ENCODE measurements at regions not wholly inside any gene's neighbourhood (a gene's known extent, or its start where the extent isn't known, plus 50 kb on each side); places are given as distances from the start of the nearest gene placed in this dataset.

GRCh38 chr7:47066976-47067614 lies 514.8 kb downstream of the TNS3 start:
- TF ChIP-seq, protein P1, sequence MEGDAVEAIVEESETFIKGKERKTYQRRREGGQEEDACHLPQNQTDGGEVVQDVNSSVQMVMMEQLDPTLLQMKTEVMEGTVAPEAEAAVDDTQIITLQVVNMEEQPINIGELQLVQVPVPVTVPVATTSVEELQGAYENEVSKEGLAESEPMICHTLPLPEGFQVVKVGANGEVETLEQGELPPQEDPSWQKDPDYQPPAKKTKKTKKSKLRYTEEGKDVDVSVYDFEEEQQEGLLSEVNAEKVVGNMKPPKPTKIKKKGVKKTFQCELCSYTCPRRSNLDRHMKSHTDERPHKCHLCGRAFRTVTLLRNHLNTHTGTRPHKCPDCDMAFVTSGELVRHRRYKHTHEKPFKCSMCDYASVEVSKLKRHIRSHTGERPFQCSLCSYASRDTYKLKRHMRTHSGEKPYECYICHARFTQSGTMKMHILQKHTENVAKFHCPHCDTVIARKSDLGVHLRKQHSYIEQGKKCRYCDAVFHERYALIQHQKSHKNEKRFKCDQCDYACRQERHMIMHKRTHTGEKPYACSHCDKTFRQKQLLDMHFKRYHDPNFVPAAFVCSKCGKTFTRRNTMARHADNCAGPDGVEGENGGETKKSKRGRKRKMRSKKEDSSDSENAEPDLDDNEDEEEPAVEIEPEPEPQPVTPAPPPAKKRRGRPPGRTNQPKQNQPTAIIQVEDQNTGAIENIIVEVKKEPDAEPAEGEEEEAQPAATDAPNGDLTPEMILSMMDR (IDR thresholded peaks at IDR 0.05): no peak
- TF ChIP-seq POLR2A (IDR thresholded peaks at IDR 0.05): no peak
- no peak for TF ChIP-seq POLR2AphosphoS5 (IDR thresholded peaks at IDR 0.05)
